SU-DHL-6 (cell line): ENCODE measurements at regions not wholly inside any gene's neighbourhood (a gene's known extent, or its start where the extent isn't known, plus 50 kb on each side); places are given as distances from the start of the nearest gene placed in this dataset.

Experiments
- EZH2phosphoT487 ChIP-seq: fragments of 200-600 bp; sonication (generic), shearing (Covaris generic); conservative IDR thresholded peaks from 2 replicates; pipeline ENCODE4 v1.6.1; 2018; ENCODE audit warnings: mild to moderate bottlenecking, antibody characterized with exemption, low read length, moderate library complexity, mixed read lengths
- TF ChIP-seq, protein P1 (sequence below): fragments of 200-600 bp; sonication (generic); IDR thresholded peaks from one replicate; pipeline ENCODE4 v1.5.1; 2017; ENCODE audit warnings: antibody characterized with exemption, mild to moderate bottlenecking, low read length, moderate library complexity; ENCODE audit not compliant: insufficient read depth, poor library complexity, severe bottlenecking

DNA sequence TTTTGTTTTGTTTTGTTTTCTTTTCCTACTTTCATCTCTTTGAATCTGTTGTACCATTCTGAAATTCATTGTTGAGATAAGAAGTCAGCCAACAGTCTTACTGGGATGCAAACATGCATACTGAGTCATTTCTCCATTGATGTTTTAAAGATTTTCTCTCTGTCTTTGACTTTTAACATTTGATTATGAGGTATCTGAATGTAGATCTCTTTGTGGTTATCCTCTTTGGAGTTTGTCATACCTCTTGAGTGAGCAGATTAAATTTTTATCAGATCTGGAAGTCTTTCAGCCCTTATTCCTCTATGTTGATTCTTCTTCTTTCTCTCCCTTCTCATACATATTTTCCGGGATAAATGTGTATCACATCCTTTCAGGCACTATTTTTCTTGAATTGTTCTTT lies 406.9 kb upstream of the NCAM2 start:
- TF ChIP-seq, protein P1, sequence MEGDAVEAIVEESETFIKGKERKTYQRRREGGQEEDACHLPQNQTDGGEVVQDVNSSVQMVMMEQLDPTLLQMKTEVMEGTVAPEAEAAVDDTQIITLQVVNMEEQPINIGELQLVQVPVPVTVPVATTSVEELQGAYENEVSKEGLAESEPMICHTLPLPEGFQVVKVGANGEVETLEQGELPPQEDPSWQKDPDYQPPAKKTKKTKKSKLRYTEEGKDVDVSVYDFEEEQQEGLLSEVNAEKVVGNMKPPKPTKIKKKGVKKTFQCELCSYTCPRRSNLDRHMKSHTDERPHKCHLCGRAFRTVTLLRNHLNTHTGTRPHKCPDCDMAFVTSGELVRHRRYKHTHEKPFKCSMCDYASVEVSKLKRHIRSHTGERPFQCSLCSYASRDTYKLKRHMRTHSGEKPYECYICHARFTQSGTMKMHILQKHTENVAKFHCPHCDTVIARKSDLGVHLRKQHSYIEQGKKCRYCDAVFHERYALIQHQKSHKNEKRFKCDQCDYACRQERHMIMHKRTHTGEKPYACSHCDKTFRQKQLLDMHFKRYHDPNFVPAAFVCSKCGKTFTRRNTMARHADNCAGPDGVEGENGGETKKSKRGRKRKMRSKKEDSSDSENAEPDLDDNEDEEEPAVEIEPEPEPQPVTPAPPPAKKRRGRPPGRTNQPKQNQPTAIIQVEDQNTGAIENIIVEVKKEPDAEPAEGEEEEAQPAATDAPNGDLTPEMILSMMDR: no peak
- TF ChIP-seq EZH2phosphoT487: no peak
